IMR-90 (cell line): ENCODE measurements at regions not wholly inside any gene's neighbourhood (a gene's known extent, or its start where the extent isn't known, plus 50 kb on each side); places are given as distances from the start of the nearest gene placed in this dataset.
A peak's percentile ranks its signal among the peaks of the same experiment; 100 is the strongest.

Source experiments
- ATAC-seq: fragments of 200-7000 bp; cut with Tn5 transposase; 2 replicates; pipeline ENCODE4 v1.9.1; 2020; ENCODE audit warnings: low read depth, mild to moderate bottlenecking, moderate library complexity
- BruUV-seq: library from RNA; stranded (reverse); fragments of 400-500 nt; replicated peaks from 2 replicates; lab custom pipeline; 2021; lab: Mats Ljungman, UMichigan
- CTCF ChIA-PET: fragments of 300-600 bp; formaldehyde crosslinking; extraction: SDS; loops from one replicate; lab custom pipeline; 2021; ENCODE audit warnings: antibody characterized with exemption; lab: Yijun Ruan, JAX
- POLR2A ChIA-PET: fragments of 300-600 bp; sonication (Branson Sonifier 250); formaldehyde crosslinking; loops from one replicate; lab custom pipeline; 2022; ENCODE audit warnings: antibody characterized with exemption; ENCODE audit not compliant: unreplicated experiment; lab: Charles Lee
- DNase-seq: peaks from one replicate; pipeline ENCODE4 v3.0.0; 2013
- H2AFZ ChIP-seq: replicated peaks from 2 replicates; pipeline ENCODE3; 2013; ENCODE audit warnings: low read length, mild to moderate bottlenecking; ENCODE audit not compliant: poor library complexity
- H2AK5ac ChIP-seq: 2 replicates; pipeline ENCODE4 v1.6.1; 2013; ENCODE audit warnings: low read depth, low read length, inconsistent platforms
- H2AK9ac ChIP-seq: replicated peaks from 2 replicates; pipeline ENCODE3; 2013; ENCODE audit warnings: mild to moderate bottlenecking, low read depth, low read length, moderate library complexity; ENCODE audit not compliant: poor library complexity
- H2BK120ac ChIP-seq: 2 replicates; pipeline ENCODE4 v1.6.1; 2013; ENCODE audit warnings: low read depth, low read length, inconsistent platforms
- H2BK15ac ChIP-seq: 3 replicates; pipeline ENCODE4 v1.6.1; 2013; ENCODE audit warnings: low read depth, low read length, inconsistent platforms
- H2BK20ac ChIP-seq: 2 replicates; pipeline ENCODE4 v1.6.1; 2013; ENCODE audit warnings: low read depth, mild to moderate bottlenecking, inconsistent platforms, low read length, moderate library complexity
- H2BK5ac ChIP-seq: 2 replicates; pipeline ENCODE4 v1.6.1; 2013; ENCODE audit warnings: mild to moderate bottlenecking, low read depth, low read length, inconsistent platforms; ENCODE audit not compliant: poor library complexity, severe bottlenecking
- H3K14ac ChIP-seq: replicated peaks from 2 replicates; pipeline ENCODE4 v1.6.1; 2013; ENCODE audit warnings: low read depth, low read length, inconsistent platforms
- H3K18ac ChIP-seq: 2 replicates; pipeline ENCODE4 v1.6.1; 2013; ENCODE audit warnings: low read depth, low read length, control low read depth
- H3K23ac ChIP-seq: 2 replicates; pipeline ENCODE4 v1.6.1; 2013; ENCODE audit warnings: low read depth, low read length, inconsistent platforms
- H3K27ac ChIP-seq: 2 replicates; pipeline ENCODE4 v1.5.1; 2013; ENCODE audit warnings: mild to moderate bottlenecking, control low read depth, low read length; ENCODE audit not compliant: insufficient read depth
- H3K27me3 ChIP-seq: 2 replicates; pipeline ENCODE4 v1.6.1; 2013; ENCODE audit warnings: low read length; ENCODE audit not compliant: control insufficient read depth, insufficient read depth
- H3K36me3 ChIP-seq: 2 replicates; pipeline ENCODE4 v1.6.1; 2013; ENCODE audit warnings: low read length, mixed read lengths; ENCODE audit not compliant: control insufficient read depth, insufficient read depth
- H3K4ac ChIP-seq: 2 replicates; pipeline ENCODE4 v1.6.1; 2013; ENCODE audit warnings: low read depth, low read length, inconsistent platforms
- H3K4me1 ChIP-seq: 2 replicates; pipeline ENCODE4 v1.6.1; 2013; ENCODE audit warnings: low read length, mixed read lengths; ENCODE audit not compliant: control insufficient read depth, insufficient read depth
- H3K4me2 ChIP-seq: 2 replicates; pipeline ENCODE4 v1.6.1; 2013; ENCODE audit warnings: low read depth, mild to moderate bottlenecking, control low read depth, low read length, moderate library complexity
- H3K4me3 ChIP-seq: 2 replicates; pipeline ENCODE4 v1.5.1; 2013; ENCODE audit warnings: low read depth, mild to moderate bottlenecking, control low read depth, low read length, moderate library complexity; ENCODE audit not compliant: insufficient read depth
- H3K56ac ChIP-seq: 2 replicates; pipeline ENCODE4 v1.6.1; 2013; ENCODE audit warnings: low read length, inconsistent platforms; ENCODE audit not compliant: insufficient read depth; ENCODE audit errors: extremely low read depth
- H3K79me1 ChIP-seq, 2 experiments: 2 replicates each; pipeline ENCODE4 v1.6.1; 2013; ENCODE audit warnings: low read length in 2 of 2, inconsistent platforms in 1 of 2, low read depth in 1 of 2
- H3K9ac ChIP-seq: 2 replicates; pipeline ENCODE4 v1.6.1; 2013; ENCODE audit warnings: low read depth, low read length, control low read depth
- H3K9me1 ChIP-seq: 2 replicates; pipeline ENCODE4 v1.6.1; 2013; ENCODE audit warnings: low read length, inconsistent platforms; ENCODE audit not compliant: insufficient read depth
- H3K9me3 ChIP-seq: 2 replicates; pipeline ENCODE4 v1.6.1; 2013; ENCODE audit warnings: low read length; ENCODE audit not compliant: control insufficient read depth, insufficient read depth
- H4K20me1 ChIP-seq: 2 replicates; pipeline ENCODE4 v1.6.1; 2013; ENCODE audit warnings: low read length, inconsistent platforms; ENCODE audit not compliant: insufficient read depth
- H4K5ac ChIP-seq: 2 replicates; pipeline ENCODE4 v1.6.1; 2013; ENCODE audit warnings: mild to moderate bottlenecking, low read depth, low read length, control low read depth
- H4K8ac ChIP-seq, 2 experiments: 2 replicates each; pipeline ENCODE4 v1.6.1; 2013; ENCODE audit warnings: low read depth in 2 of 2, low read length in 2 of 2, control low read depth in 1 of 2, inconsistent platforms in 1 of 2
- H4K91ac ChIP-seq: 2 replicates; pipeline ENCODE4 v1.6.1; 2013; ENCODE audit warnings: low read depth, low read length, inconsistent platforms; ENCODE audit not compliant: insufficient read depth
- BHLHE40 ChIP-seq: fragments of 150-350 bp; IDR thresholded peaks from 2 replicates; pipeline ENCODE4 v1.6.1; 2016; ENCODE audit warnings: mild to moderate bottlenecking, low read depth, low read length
- CEBPB ChIP-seq: IDR thresholded peaks from 2 replicates; pipeline ENCODE4 v1.6.1; 2012; ENCODE audit warnings: low read depth, low read length, improper control_type of control experiment
- CHD1 ChIP-seq: IDR thresholded peaks from 2 replicates; pipeline ENCODE4 v1.6.1; 2012; ENCODE audit warnings: low read depth, low read length, improper control_type of control experiment
- FOS ChIP-seq: fragments of 150-350 bp; IDR thresholded peaks from 2 replicates; pipeline ENCODE4 v1.6.1; 2016; ENCODE audit warnings: low read depth, low read length
- MAFK ChIP-seq: IDR thresholded peaks from 2 replicates; pipeline ENCODE4 v1.6.1; 2012; ENCODE audit warnings: low read depth, low read length, improper control_type of control experiment
- MAZ ChIP-seq: IDR thresholded peaks from 2 replicates; pipeline ENCODE4 v1.6.1; 2012; ENCODE audit warnings: low read depth, mild to moderate bottlenecking, low read length, improper control_type of control experiment, moderate library complexity, borderline replicate concordance
- NFE2L2 ChIP-seq: fragments of 150-350 bp; IDR thresholded peaks from 2 replicates; pipeline ENCODE4 v1.6.1; 2016; ENCODE audit warnings: low read depth, mild to moderate bottlenecking, low read length
- SMC3 ChIP-seq: fragments of 150-350 bp; IDR thresholded peaks from 2 replicates; pipeline ENCODE4 v1.6.1; 2016; ENCODE audit warnings: low read depth, mild to moderate bottlenecking, antibody characterized with exemption, low read length, moderate library complexity
- USF2 ChIP-seq: fragments of 150-350 bp; IDR thresholded peaks from 2 replicates; pipeline ENCODE4 v1.6.1; 2017; ENCODE audit warnings: mild to moderate bottlenecking, antibody characterized with exemption, low read length, low read depth
- WGBS, 2 experiments: methylation state at CpG; one replicate each; pipeline versions ENCODE4 v1.1.5 to v1.1.7; 2013; ENCODE audit warnings: missing lambda C conversion rate in 2 of 2; ENCODE audit not compliant: insufficient read length in 1 of 2; ENCODE audit errors: extremely low coverage in 2 of 2; 5-methylcytosine and 5-hydroxymethylcytosine counted together
- dilution Hi-C: fragments of 300-500 bp; cut with HindIII; formaldehyde crosslinking; loops from one replicate; pipeline ENCODE4 v1.14.3; 2018; ENCODE audit warnings: low sequenced_read_pairs; ENCODE audit not compliant: unreplicated experiment
- in situ Hi-C: fragments of 300-500 bp; cut with MboI; formaldehyde crosslinking; loops from 3 replicates; pipeline ENCODE4 v1.14.3; 2019; ENCODE audit warnings: low sequenced_read_pairs, inconsistent platforms, mixed read lengths
- intact Hi-C: fragments of 100-400 bp; cut with micrococcal nuclease; formaldehyde crosslinking; loops from 2 replicates; pipeline ENCODE4 v1.10.0; 2022

GRCh38 chr14:49982501-49982951 is 89.6 kb downstream of the ARF6 start:
- Histone ChIP-seq H3K27ac (peak overlapping the region; percentile 87; the same call in 1 of the 2 replicates), H3K9ac (0 out of 2 replicates have a peak overlapping the region, but pooled peaks have one; percentile 52), H2AK9ac (no peak overlapping the region), H3K79me1 (peaks cover 0 to 8% of the 10 kb centered on the region in 2 experiments; a peak in 2 of 4 replicates), H3K14ac (no peak overlapping the region), H3K4me3 (peak overlapping the region; percentile 3; the same call in 1 of the 2 replicates), H4K5ac (peak overlapping the region; percentile 52; the same call in 1 of the 2 replicates), H4K91ac (0 out of 2 replicates have a peak overlapping the region, but pooled peaks have one; percentile 14), H2BK120ac (peak overlapping the region; percentile 66; the same call in 1 of the 2 replicates), H2BK20ac (no peak overlapping the region), H2BK15ac (peak overlapping the region; percentile 96; the same call in 1 of the 3 replicates), H3K4me2 (peak overlapping the region; percentile 78), H2BK5ac (peak overlapping the region; percentile 91), H3K9me3 (no peaks in the 10 kb centered on the region), H3K36me3 (no peaks in the 10 kb centered on the region), H3K56ac (peak overlapping the region; percentile 32; the same call in 1 of the 2 replicates), H4K20me1 (0 out of 2 replicates have a peak, but pooled peaks cover 3% of the 10 kb centered on the region), H3K9me1 (peaks cover 3% of the 10 kb centered on the region), H3K27me3 (no peaks in the 10 kb centered on the region), H4K8ac (peak overlapping the region; percentile 13 to 44; a peak in 2 of 4 replicates), H3K18ac (peak overlapping the region; percentile 82), H3K4me1 (peaks cover 20% of the 10 kb centered on the region), H3K23ac (no peak overlapping the region), H2AK5ac (no peak overlapping the region), H2AFZ (peak overlapping the region; percentile 44), H3K4ac (peak overlapping the region; percentile 26; the same call in 1 of the 2 replicates)
- intact Hi-C loops (loop anchor here (1.0 kb wide), 1 partner anchor 89 kb away; the partner anchor contains the start of gene ARF6), dilution Hi-C loops (loop anchor here (25.0 kb wide), 1 partner anchor 120 kb away; the partner anchor contains the start of gene NEMF), in situ Hi-C loops (no loop called here)
- ATAC-seq (peak; percentile 74), DNase-seq (peak; percentile 96)
- ChIA-PET CTCF (no interaction called here), POLR2A (interaction anchor here (0.6 kb wide), 1 partner anchor 8 kb away, joined by 9 read pairs; no protein-coding TSS in a partner anchor)
- TF ChIP-seq CEBPB: peak; percentile 89
- TF ChIP-seq MAFK: peak; percentile 92
- no peak for TF ChIP-seq CHD1
- TF ChIP-seq FOS: peak; percentile 45
- TF ChIP-seq MAZ: peak; percentile 61; the same call in 1 of the 2 replicates
- TF ChIP-seq USF2: no peak
- TF ChIP-seq BHLHE40: peak; percentile 27; the same call in 1 of the 2 replicates
- peak; percentile 28; the same call in 1 of the 2 replicates for TF ChIP-seq SMC3
- peak; percentile 57; the same call in 1 of the 2 replicates for TF ChIP-seq NFE2L2
- no CpG with 5 or more reads among the region's 9 CpGs for WGBS, 2 experiments
- BruUV-seq: no TSS peak
